DOHH2 (cell line): ENCODE measurements at regions not wholly inside any gene's neighbourhood (a gene's known extent, or its start where the extent isn't known, plus 50 kb on each side); places are given as distances from the start of the nearest gene placed in this dataset.

Source experiments
- CTCF ChIP-seq: fragments of 200-600 bp; sonication (generic); IDR thresholded peaks from one replicate; pipeline ENCODE4 v1.5.1; 2014; ENCODE audit warnings: antibody characterized with exemption, mild to moderate bottlenecking, low read depth, low read length; ENCODE audit not compliant: poor library complexity, severe bottlenecking
- EZH2phosphoT487 ChIP-seq: fragments of 200-600 bp; sonication (generic); IDR thresholded peaks from 2 replicates; pipeline ENCODE4 v1.6.1; 2017; ENCODE audit warnings: borderline replicate concordance, mild to moderate bottlenecking, antibody characterized with exemption, low read length, moderate library complexity, mixed read lengths

- TF ChIP-seq CTCF, result no peak
- no peak for TF ChIP-seq EZH2phosphoT487
Measured at GRCh38 chr7:10588084-10588483, 385.6 kb upstream of the PHF14 start.
